Smooth muscle cell (in vitro differentiated cells): ENCODE measurements at regions not wholly inside any gene's neighbourhood (a gene's known extent, or its start where the extent isn't known, plus 50 kb on each side); places are given as distances from the start of the nearest gene placed in this dataset.
A peak's percentile ranks its signal among the peaks of the same experiment; 100 is the strongest.

ENCODE experiments used
- DNase-seq: peaks from one replicate; lab custom pipeline; 2025; ENCODE audit not compliant: unreplicated experiment; lab: John Stamatoyannopoulos, UW
- H2AFZ ChIP-seq: fragments of 200-600 bp; sonication (generic); 2 replicates; pipeline ENCODE4 v1.6.0; 2016; ENCODE audit warnings: antibody characterized with exemption, low read depth, mild to moderate bottlenecking
- H3F3A ChIP-seq: fragments of 200-600 bp; sonication (generic); 2 replicates; pipeline ENCODE4 v1.6.0; 2017; ENCODE audit warnings: antibody characterized with exemption, low read depth
- H3K27ac ChIP-seq: fragments of 200-600 bp; sonication (generic); 2 replicates; pipeline ENCODE4 v1.5.1; 2016; ENCODE audit warnings: low read depth, mild to moderate bottlenecking
- H3K27me3 ChIP-seq: fragments of 200-600 bp; sonication (generic); 2 replicates; pipeline ENCODE4 v1.6.1; 2016; ENCODE audit warnings: low read depth, mild to moderate bottlenecking
- H3K36me3 ChIP-seq: fragments of 200-600 bp; sonication (generic); 2 replicates; pipeline ENCODE4 v1.5.1; 2016; ENCODE audit warnings: low read depth
- H3K4me1 ChIP-seq: fragments of 200-600 bp; sonication (generic); 2 replicates; pipeline ENCODE4 v1.5.1; 2016; ENCODE audit warnings: low read depth
- H3K4me2 ChIP-seq: fragments of 200-600 bp; sonication (generic); 2 replicates; pipeline ENCODE4 v1.6.0; 2016; ENCODE audit warnings: mild to moderate bottlenecking
- H3K4me3 ChIP-seq: fragments of 200-600 bp; sonication (generic); 2 replicates; pipeline ENCODE4 v1.5.1; 2016; ENCODE audit warnings: mild to moderate bottlenecking
- H3K79me2 ChIP-seq: fragments of 200-600 bp; sonication (generic); 2 replicates; pipeline ENCODE4 v1.6.0; 2016; ENCODE audit warnings: low read depth, mild to moderate bottlenecking
- H3K9ac ChIP-seq: fragments of 200-600 bp; sonication (generic); 2 replicates; pipeline ENCODE4 v1.6.0; 2016; ENCODE audit warnings: low read depth
- H3K9me3 ChIP-seq: fragments of 200-600 bp; sonication (generic); replicated peaks from 2 replicates; pipeline ENCODE4 v1.5.1; 2016; ENCODE audit warnings: low read depth
- H4K20me1 ChIP-seq: fragments of 200-600 bp; sonication (generic); 2 replicates; pipeline ENCODE4 v1.6.0; 2016; ENCODE audit warnings: low read depth
- CTCF ChIP-seq: fragments of 200-600 bp; sonication (generic); IDR thresholded peaks from 2 replicates; pipeline ENCODE4 v1.5.1; 2017; ENCODE audit warnings: borderline replicate concordance, mild to moderate bottlenecking, antibody characterized with exemption; ENCODE audit not compliant: insufficient read depth, poor library complexity, severe bottlenecking
- WGBS: methylation state at CpG from one replicate; pipeline ENCODE4 v1.1.7; 2016; ENCODE audit warnings: low lambda C conversion rate; 5-methylcytosine and 5-hydroxymethylcytosine counted together

- Histone ChIP-seq H3K36me3 (no peaks in the 10 kb centered on the region), H3K27me3 (no peaks in the 10 kb centered on the region), H3K9ac (no peak overlapping the region), H3K4me1 (no peaks in the 10 kb centered on the region), H4K20me1 (no peaks in the 10 kb centered on the region), H3K4me3 (no peak overlapping the region), H3K9me3 (no peaks in the 10 kb centered on the region), H2AFZ (no peak overlapping the region), H3K4me2 (no peak overlapping the region), H3F3A (no peaks in the 10 kb centered on the region), H3K79me2 (no peaks in the 10 kb centered on the region), H3K27ac (no peak overlapping the region)
- WGBS, result 94% methylated on average over 3 of the region's 3 CpGs
- no peak for TF ChIP-seq CTCF
- DNase-seq, result no peak
Observed at GRCh38 chr14:86865934-86866333, 1127.0 kb downstream of the GALC start.

GRCh38 chr14:86858591-86858990 lies 1134.4 kb downstream of the GALC start:
- Histone ChIP-seq H3K9me3 (no peaks in the 10 kb centered on the region), H3K36me3 (no peaks in the 10 kb centered on the region), H3K27ac (peak overlapping the region; percentile 40), H3K4me2 (peak overlapping the region; percentile 7), H3K27me3 (no peaks in the 10 kb centered on the region), H3K9ac (no peak overlapping the region), H2AFZ (no peak overlapping the region), H3K4me1 (no peaks in the 10 kb centered on the region), H3K79me2 (no peaks in the 10 kb centered on the region), H4K20me1 (no peaks in the 10 kb centered on the region), H3K4me3 (no peak overlapping the region), H3F3A (no peaks in the 10 kb centered on the region)
- no peak for DNase-seq
- 74% methylated on average over 6 of the region's 6 CpGs for WGBS
- TF ChIP-seq CTCF, result no peak

GRCh38 chr14:86858031-86858430 lies 1135.0 kb downstream of the GALC start:
- no peaks in the 10 kb centered on the region for H3K4me1 ChIP-seq
- H3K4me2 ChIP-seq, result peak overlapping the region; percentile 7
- no peak overlapping the region for H3K4me3 ChIP-seq
- no peak overlapping the region for H2AFZ ChIP-seq
- H3K27ac ChIP-seq, result peak overlapping the region; percentile 40
- no peaks in the 10 kb centered on the region for H4K20me1 ChIP-seq
- no peak for TF ChIP-seq CTCF
- no peak for DNase-seq
- H3K9ac ChIP-seq, result no peak overlapping the region
- 58% methylated on average over 3 of the region's 3 CpGs for WGBS
- H3K79me2 ChIP-seq, result no peaks in the 10 kb centered on the region
- no peaks in the 10 kb centered on the region for H3F3A ChIP-seq
- H3K36me3 ChIP-seq, result no peaks in the 10 kb centered on the region
- no peaks in the 10 kb centered on the region for H3K9me3 ChIP-seq
- no peaks in the 10 kb centered on the region for H3K27me3 ChIP-seq

GRCh38 chr14:86852530-86852929 lies 1140.5 kb downstream of the GALC start:
- 76% methylated on average over 5 of the region's 5 CpGs for WGBS
- no peak for DNase-seq
- Histone ChIP-seq H3K36me3 (no peaks in the 10 kb centered on the region), H3K27ac (no peak overlapping the region), H3K9ac (no peak overlapping the region), H3K27me3 (no peaks in the 10 kb centered on the region), H3K4me1 (no peaks in the 10 kb centered on the region), H4K20me1 (no peaks in the 10 kb centered on the region), H3K9me3 (no peaks in the 10 kb centered on the region), H3F3A (no peaks in the 10 kb centered on the region), H3K4me3 (no peak overlapping the region), H2AFZ (no peak overlapping the region), H3K79me2 (no peaks in the 10 kb centered on the region), H3K4me2 (no peak overlapping the region)
- TF ChIP-seq CTCF, result no peak
